ENCODE measurements at regions not wholly inside any gene's neighbourhood (a gene's known extent, or its start where the extent isn't known, plus 50 kb on each side); places are given as distances from the start of the nearest gene placed in this dataset.

DNA sequence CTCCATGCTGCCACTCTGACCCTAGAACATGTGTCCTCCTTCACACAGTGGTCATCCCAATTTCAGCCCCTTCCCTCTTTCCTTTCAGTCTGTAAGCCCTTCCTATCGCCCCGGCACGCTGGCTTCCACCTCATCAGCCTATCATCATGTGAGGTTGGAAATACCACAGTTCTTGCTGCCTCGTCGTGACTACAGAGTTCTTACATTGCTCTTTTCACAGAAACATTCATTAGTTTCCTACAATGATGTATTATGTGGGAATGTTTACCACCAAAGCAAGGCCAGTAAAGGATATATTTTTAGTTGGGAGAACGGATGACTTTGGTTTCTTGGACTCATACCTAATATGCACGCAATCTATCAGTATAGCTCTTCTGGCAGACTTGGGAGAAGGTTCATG is 169.5 kb upstream of the BOD1L1 start:
- H2BK12ac ChIP-seq (ENCODE audit: low read depth, low read length): no peak overlapping the region
- no peak overlapping the region for H3K4me2 ChIP-seq (ENCODE audit: insufficient read depth in 1 of 2, low read depth in 2 of 2, low read length in 2 of 2)
- no peaks in the 10 kb centered on the region for H4K20me1 ChIP-seq (replicated peaks in 1 of 2; ENCODE audit: control insufficient read depth in 1 of 2, insufficient read depth in 2 of 2, low read length in 2 of 2)
- H2AFZ ChIP-seq (ENCODE audit: low read length): no peak overlapping the region
- no peak overlapping the region for H3K56ac ChIP-seq (replicated peaks; ENCODE audit: insufficient read length, low read depth, low read length)
- no peaks in the 10 kb centered on the region for H3K79me1 ChIP-seq (ENCODE audit: low read depth, low read length)
- no peak overlapping the region for H4K91ac ChIP-seq (replicated peaks; ENCODE audit: insufficient read length, low read length)
- no peak overlapping the region for H2BK120ac ChIP-seq (replicated peaks; ENCODE audit: low read depth, low read length)
- no peak overlapping the region for H2BK5ac ChIP-seq (ENCODE audit: low read depth, low read length)
- H3K9ac ChIP-seq (replicated peaks in 1 of 4; ENCODE audit: extremely low read depth in 1 of 4, low read depth in 3 of 4, low read length in 3 of 4): no peak overlapping the region
- H2AK5ac ChIP-seq (ENCODE audit: low read depth, low read length): no peak overlapping the region
- H2BK20ac ChIP-seq (ENCODE audit: low read length): no peak overlapping the region
- no peak overlapping the region for H3K14ac ChIP-seq (ENCODE audit: insufficient read length)
- ChIA-PET CTCF (ENCODE audit: partially characterized antibody) (interaction anchor here (1.5 kb wide), 1 partner anchor 9 kb away, joined by 4 read pairs; no protein-coding TSS in a partner anchor), POLR2A (ENCODE audit: partially characterized antibody) (no interaction called here)
- no peaks in the 10 kb centered on the region for H3K79me2 ChIP-seq (ENCODE audit: control insufficient read depth in 1 of 2, insufficient read depth in 2 of 2, low read length in 2 of 2)
- no peak overlapping the region for H4K5ac ChIP-seq (ENCODE audit: insufficient read length, low read depth, low read length)
- H3K18ac ChIP-seq (ENCODE audit: extremely low read depth, low read length): no peak overlapping the region
- H3K27me3 ChIP-seq (replicated peaks in 1 of 4; ENCODE audit: control insufficient read depth in 3 of 4, extremely low read depth in 1 of 4, insufficient read depth in 3 of 4, low read length in 3 of 4): no peaks in the 10 kb centered on the region
- H3K23me2 ChIP-seq (ENCODE audit: low read depth, low read length): no peaks in the 10 kb centered on the region; the same call in 1 of the 2 replicates
- no peak overlapping the region for H2BK15ac ChIP-seq (ENCODE audit: low read length)
- H3K9me3 ChIP-seq (ENCODE audit: insufficient read depth in 2 of 2, low read depth in 1 of 2, low read length in 1 of 2): peaks cover 10 to 12% of the 10 kb centered on the region in 2 experiments; a peak in 3 of 4 replicates
- 0 out of 7 replicates have a peak, but pooled peaks cover 0 to 2% (median 0%) of the 10 kb centered on the region in 4 experiments for H3K4me1 ChIP-seq (replicated peaks in 1 of 4; ENCODE audit: control insufficient read depth in 3 of 4, insufficient read depth in 4 of 4, low read length in 3 of 4)
- H4K8ac ChIP-seq (ENCODE audit: extremely low read depth, insufficient read depth, low read length): no peak overlapping the region
- TF ChIP-seq EP300 (IDR thresholded peaks at IDR 0.05; ENCODE audit: borderline replicate concordance in 1 of 2, low read depth in 2 of 2, low read length in 2 of 2) (no peak), ATF2 (IDR thresholded peaks at IDR 0.05; ENCODE audit: low read length) (no peak), POLR2AphosphoS5 (IDR thresholded peaks at IDR 0.05; ENCODE audit: low read depth, low read length) (no peak), SP2 (IDR thresholded peaks at IDR 0.05; ENCODE audit: low read length) (no peak), ATF3 (IDR thresholded peaks at IDR 0.05; ENCODE audit: insufficient read depth, low read depth, low read length) (no peak), SIX5 (IDR thresholded peaks at IDR 0.05; ENCODE audit: low read depth, low read length) (no peak), GABPA (IDR thresholded peaks at IDR 0.05; ENCODE audit: borderline replicate concordance, insufficient read depth, low read length) (no peak), JUN (IDR thresholded peaks at IDR 0.05; ENCODE audit: low read depth, low read length) (no peak), TCF12 (IDR thresholded peaks at IDR 0.05; ENCODE audit: low read depth, low read length) (no peak)
- TF ChIP-seq, protein P1, sequence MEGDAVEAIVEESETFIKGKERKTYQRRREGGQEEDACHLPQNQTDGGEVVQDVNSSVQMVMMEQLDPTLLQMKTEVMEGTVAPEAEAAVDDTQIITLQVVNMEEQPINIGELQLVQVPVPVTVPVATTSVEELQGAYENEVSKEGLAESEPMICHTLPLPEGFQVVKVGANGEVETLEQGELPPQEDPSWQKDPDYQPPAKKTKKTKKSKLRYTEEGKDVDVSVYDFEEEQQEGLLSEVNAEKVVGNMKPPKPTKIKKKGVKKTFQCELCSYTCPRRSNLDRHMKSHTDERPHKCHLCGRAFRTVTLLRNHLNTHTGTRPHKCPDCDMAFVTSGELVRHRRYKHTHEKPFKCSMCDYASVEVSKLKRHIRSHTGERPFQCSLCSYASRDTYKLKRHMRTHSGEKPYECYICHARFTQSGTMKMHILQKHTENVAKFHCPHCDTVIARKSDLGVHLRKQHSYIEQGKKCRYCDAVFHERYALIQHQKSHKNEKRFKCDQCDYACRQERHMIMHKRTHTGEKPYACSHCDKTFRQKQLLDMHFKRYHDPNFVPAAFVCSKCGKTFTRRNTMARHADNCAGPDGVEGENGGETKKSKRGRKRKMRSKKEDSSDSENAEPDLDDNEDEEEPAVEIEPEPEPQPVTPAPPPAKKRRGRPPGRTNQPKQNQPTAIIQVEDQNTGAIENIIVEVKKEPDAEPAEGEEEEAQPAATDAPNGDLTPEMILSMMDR (IDR thresholded peaks at IDR 0.05; ENCODE audit: control extremely low read depth in 1 of 3, insufficient read depth in 1 of 3, low read depth in 1 of 3, low read length in 3 of 3): no peak
- no peaks in the 10 kb centered on the region for H3K36me3 ChIP-seq (ENCODE audit: control insufficient read depth in 2 of 4, insufficient read depth in 4 of 4, low read length in 3 of 4)
- DNase-seq (ENCODE audit: low read depth in 1 of 2, low spot score in 2 of 2) (no peak), FAIRE-seq (no peak)
- H3K4ac ChIP-seq (replicated peaks; ENCODE audit: insufficient read length, low read depth, low read length): no peak overlapping the region
- no peak overlapping the region for H3K23ac ChIP-seq (ENCODE audit: insufficient read length)
- WGBS, 2 experiments (ENCODE audit: extremely low coverage in 1 of 2, insufficient coverage in 1 of 2, insufficient read length in 1 of 2, insufficient replicate concordance in 2 of 2, low coverage in 1 of 2, low lambda C conversion rate in 2 of 2, missing lambda C conversion rate in 1 of 2): 81% methylated on average over 7 of the region's 7 CpGs; no CpG with 5 or more reads in 1 of the 2 experiments
- H3K27ac ChIP-seq (ENCODE audit: low read depth, low read length): no peak overlapping the region
- no peak overlapping the region for H3K4me3 ChIP-seq (ENCODE audit: extremely low read depth in 1 of 4, insufficient read depth in 2 of 4, low read depth in 3 of 4, low read length in 4 of 4)

Measured in H1 (cell line).